ENCODE measurements at regions not wholly inside any gene's neighbourhood (a gene's known extent, or its start where the extent isn't known, plus 50 kb on each side); places are given as distances from the start of the nearest gene placed in this dataset.
A peak's percentile ranks its signal among the peaks of the same experiment; 100 is the strongest.

DNA sequence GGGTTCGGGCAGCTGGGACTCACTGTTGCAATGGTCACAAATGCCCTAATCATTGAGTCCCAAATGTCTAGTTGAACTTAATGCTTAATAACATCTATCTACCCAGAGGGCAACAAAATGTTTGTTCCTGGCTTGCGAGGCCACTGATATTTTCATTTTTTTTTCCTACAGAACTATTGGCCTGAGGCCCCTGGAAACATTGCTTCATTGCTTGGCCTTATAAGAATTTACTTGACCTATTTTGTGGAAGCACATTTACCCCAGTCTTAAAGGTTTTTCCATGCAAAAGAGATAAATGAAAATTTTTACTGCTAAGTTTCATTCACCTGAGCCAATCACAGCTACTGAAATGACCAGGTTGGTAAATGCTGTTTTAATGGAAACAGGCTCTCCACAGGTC lies 133.1 kb upstream of the RIPOR2 start:
- DNase-seq: no peak

DNA sequence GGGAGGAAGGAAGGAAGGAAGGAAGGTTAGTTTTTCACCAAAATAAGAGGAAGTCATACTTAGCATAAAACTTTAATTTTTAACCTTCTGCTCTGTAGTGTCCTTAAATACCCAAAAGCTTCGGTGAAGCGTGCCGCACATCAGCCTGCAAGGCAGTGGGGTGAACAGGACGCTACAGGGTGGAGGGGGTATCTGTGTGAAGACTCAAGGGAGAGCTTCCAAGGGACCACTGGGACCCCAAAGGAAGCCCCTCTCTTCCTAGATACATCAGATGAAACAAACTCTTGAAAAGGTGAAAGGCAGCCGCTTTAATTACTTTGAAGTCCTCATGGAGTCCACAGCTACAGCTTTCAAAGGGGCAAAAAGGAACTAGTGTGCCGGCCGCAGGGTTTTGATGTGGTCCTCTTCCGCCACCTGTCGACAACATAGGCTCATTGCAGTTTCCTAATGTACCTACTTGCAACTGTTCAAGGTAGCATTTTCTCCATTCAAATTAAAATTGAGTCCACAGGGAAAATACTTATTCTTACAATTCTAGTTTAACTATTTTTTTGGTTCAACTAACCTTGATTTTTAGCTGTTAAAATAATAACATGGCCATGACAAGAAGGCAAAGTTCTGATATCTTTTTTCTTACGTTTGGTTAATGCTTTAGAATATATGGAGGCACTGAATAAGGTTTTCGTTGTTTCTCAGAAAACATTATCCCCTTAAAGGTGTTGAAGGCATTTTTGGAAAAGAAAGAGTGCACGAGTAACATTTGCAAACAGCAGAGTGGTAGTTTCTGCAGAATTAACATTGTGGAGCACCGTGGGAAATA lies 135.0 kb upstream of the RIPOR2 start:
- DNase-seq: peak; percentile 78

- no peak for DNase-seq
Measured at GRCh38 chr6:25078141-25078540, 142.4 kb upstream of the RIPOR2 start.

- no peak for DNase-seq
Measured at GRCh38 chr6:25083784-25084507, 148.2 kb upstream of the RIPOR2 start.

DNA sequence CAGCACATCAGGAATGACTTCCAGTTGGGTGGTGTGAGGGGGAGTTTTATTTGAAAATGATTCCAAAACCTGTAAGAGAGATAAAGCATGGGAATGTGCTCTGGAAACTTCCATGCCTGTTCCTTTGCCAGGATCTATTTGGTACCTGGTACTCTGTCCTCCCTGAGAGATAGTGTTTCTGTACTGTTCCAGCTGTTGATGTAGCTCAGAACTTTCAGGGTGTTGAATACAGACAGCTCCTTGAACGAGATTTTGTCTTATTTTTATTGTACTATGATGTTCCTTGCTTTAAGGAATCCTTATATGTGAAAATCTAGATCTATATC lies 148.7 kb upstream of the RIPOR2 start:
- no peak for DNase-seq

DNA sequence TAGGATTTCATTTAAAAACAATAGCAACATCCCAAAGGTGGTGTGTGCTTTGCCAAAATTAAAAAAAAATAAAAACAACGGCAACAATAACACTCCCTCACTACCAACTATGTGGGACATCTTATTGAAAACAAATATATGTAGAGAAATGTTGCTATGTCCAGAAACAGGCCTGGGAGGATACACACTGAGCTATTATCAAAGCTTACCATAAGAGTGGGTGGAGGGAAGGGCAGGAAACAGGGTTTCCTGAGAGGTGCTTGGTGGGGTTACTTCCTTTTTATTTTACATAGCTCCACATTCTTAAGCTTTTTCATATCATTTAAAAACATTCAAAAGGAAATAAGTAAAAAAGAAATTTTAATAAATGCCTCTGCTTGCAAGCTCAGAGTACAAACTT lies 150.0 kb upstream of the RIPOR2 start:
- peak; percentile 8 for DNase-seq

GRCh38 chr6:25086500-25087091 lies 150.8 kb upstream of the RIPOR2 start:
- no peak for DNase-seq

DNA sequence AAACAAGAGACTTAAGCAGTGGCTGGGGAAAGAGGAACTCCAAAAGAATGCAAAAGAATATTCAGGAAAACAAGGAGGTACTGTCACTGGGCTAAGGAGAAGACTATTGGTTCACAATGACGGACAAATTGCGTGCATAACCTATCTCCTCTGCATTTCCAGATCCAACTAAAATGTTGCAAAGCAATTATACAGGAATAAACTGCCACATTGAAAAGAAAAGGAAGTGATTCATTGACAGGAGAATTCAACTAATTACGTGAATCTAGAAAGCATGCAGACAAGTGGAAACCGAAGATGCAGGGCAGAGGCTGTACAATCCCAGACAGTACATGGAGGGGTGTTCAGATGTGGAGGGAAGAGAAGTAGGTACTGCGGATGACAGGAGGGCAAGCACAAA lies 152.8 kb upstream of the RIPOR2 start:
- no peak for DNase-seq

- DNase-seq: no peak
Measured at GRCh38 chr6:25089442-25089841, 153.7 kb upstream of the RIPOR2 start.

DNA sequence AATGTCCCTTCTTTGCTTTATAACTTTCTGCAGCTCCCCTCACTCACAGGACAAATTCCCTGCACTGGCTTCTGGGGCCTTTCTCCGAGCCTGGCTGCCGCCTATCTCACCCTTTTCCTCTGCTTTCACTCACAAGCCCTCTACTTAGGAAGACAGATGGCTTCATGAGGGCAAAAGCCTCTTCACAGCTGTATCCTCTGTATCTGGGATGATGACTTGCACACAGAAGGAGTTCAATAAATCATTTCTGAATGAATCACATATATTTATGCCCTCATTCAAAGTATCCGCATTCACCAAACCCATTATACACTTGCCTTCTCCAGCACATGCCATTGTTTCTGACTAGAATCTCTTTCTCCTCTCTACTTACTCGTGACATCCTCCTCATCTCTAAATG lies 159.0 kb upstream of the RIPOR2 start:
- DNase-seq: no peak

GRCh38 chr6:25100288-25100687 lies 164.5 kb upstream of the RIPOR2 start:
- no peak for DNase-seq

DNA sequence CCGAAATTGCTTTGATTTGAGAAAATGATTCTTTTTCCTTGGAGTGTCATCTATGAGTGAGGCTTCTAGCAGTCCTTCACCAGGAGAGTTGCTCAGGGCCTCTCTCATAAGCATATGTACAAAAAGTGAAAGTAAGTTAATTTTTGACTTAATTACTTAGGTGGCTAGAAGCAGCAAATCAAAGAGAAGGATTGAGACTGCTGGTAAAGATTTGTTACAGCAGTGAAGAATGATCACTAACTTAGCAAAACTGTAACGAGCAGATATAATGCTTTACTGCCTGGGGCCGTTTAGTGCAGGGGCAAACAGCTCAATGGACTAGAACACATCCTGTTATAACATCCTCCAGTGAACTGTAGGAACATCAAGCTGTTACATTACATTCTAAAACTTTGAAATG lies 167.8 kb upstream of the RIPOR2 start:
- DNase-seq: no peak

DNA sequence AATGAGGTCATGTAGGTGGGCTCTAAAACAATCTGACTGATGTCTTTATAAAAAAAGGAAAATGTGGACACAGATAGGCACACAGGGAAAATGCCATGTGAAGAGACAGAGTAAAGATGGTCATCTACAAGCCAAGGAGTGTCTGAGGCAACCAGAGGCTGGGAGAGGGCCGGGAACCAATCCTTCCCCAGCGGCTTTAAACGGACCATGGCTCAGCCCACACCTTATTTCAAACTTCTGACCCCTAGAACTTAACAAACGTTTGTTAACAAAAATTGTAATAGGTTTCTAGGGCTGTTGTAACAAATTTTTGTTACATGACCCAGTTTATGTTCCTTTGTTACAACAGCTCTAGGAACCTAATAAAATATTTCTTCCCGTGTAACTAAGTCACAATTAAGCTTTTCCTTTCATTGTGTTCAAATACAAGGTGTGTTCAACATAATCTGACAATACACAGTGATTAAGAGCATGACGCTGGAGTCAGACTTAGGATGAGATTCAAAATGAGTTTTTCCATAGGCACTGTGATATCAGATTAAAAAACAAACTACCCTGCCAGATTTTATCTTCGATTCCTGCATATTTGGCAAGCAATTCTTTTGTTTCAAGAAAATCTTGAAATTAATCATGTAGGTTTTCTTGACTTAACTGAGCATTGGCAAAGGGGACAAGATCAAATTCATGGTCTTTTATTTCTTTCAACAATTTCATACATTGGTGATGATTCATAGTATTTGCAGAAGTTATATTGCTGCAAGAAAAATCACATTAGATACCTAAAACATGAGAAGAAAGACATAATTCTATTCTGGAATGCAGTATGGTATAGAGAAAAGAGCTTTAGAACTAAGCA lies 169.5 kb upstream of the RIPOR2 start:
- no peak for DNase-seq

DNA sequence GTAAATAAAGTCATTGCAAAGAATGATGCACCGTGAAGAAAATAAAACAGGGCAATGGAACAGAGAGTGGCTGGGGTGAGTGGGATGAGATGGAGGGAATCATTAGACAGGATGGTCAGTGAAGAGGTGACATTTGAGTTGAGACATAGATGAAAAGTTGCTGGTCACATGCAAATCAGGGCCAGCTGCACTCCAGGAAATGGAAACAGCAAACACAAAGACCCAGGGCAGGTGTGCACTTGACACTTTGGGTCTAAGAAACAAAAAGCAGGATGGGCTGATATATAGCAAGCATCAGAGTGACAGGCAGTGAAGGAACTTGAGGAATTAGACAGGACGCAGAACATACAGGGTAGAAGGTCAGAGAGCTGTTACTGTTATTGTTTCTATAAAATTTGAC lies 171.5 kb upstream of the RIPOR2 start:
- no peak for DNase-seq

- no peak for DNase-seq
Measured at GRCh38 chr6:25111782-25112181, 167.4 kb upstream of the CARMIL1 start.

DNA sequence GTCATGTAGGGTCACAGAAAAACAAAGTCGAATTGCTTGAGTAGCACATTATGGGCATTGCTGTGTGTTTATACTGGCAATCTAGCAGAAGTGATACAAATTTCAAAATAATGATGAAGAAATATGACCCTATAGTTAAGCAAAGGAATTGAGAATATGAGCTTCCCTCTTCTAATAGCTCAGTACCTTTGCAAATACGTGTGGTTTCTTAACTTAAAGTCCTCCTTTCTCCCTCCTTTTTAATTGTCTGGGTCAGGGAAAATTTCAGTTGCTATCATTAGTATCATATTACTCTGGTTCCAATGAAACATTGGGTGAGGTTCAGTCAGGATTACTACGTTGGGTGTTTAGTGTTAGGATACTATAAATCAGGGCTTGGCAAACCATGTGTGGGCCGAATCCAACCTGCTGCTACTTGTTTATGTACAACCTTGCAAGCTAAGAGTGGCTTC lies 166.8 kb upstream of the CARMIL1 start:
- DNase-seq: no peak

- DNase-seq: no peak
Measured at GRCh38 chr6:25113436-25113835, 165.7 kb upstream of the CARMIL1 start.

- DNase-seq: no peak
Measured at GRCh38 chr6:25118038-25118437, 161.1 kb upstream of the CARMIL1 start.

DNA sequence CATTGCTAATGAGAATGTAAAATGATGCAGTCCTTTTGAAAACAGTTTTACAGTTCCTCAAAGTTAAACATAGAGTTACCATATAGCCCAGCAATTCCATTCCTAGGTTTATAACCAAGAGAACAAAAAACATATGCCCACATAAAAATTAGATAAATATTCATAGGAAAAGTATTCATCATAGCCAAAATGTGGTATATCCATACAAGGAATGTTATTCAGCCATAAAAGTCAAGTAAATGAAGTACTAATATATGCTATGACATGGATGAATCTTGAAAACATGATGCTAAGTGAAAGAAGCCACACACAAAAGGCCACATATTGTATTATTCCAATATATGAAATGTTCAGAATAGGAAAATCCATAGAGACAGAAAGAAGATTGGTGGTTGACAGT lies 158.0 kb upstream of the CARMIL1 start:
- DNase-seq: no peak

DNA sequence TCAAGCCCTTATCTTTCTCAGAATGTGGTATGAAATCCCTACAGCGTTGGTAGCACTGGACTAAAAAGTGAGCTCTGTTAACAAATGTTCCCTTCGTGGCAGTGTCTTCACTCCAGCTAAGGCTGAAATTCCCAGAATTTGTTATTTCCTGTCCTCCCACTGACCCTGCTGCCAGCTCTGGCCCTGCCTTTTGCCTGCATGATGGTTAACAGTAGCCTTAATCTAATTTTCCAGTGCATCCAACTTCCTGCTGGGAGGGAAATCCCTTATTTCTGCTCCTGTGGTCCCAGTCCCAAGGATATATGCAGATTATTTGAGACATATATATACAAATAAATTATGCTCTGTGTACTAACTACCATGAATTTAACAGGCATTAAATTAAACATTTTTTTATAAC lies 157.2 kb upstream of the CARMIL1 start:
- no peak for DNase-seq

DNA sequence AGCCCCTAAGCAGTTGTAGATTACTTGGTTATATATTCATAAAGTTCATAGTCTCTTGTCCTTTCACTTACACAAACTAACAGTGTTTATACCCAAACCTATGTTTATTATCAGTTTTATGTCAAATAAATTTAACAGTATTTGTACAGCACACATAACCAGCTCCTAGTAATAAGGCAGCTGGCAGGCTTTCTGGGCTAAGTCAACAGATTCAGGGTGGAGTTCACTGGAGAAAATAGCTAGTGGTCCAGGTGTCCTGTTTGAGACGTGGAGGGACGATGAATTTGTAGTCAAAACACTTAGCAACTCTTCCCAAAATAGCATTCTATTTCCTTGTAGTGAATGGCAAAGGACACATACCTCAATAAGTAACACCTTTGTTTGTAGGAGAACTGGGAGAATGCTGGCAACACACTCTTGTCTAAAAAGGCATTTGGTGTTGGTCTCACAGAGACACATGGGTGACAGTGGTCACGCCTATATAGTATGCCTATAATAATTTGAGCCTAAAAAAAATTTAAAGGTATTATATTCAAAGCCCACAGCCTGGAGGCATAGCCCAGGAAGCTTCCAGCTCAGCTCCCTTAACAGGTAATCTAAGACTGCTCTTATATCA lies 156.4 kb upstream of the CARMIL1 start:
- DNase-seq: no peak

DNA sequence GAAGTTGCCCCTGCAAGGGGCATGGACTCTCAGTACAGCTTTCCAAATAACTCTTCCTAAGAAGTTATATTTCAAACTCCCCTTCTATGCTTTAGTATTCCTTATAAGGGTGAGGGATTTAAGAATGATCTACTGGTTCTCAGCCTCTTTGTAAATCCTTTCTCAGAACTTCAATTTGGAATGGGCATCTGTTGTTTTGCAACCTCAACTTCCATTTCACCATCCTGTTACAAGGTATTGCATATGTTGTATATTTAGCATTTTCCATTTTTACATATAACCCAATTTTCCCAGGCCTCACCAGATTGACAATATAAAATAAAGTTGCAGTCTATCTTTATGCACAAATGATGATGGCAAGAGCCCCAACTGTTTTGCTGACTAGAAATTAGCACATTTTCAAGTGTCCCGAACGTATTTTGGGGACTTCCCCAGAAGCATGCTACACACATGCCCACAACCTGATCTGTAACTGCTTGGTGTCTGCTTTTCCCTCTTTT lies 154.9 kb upstream of the CARMIL1 start:
- no peak for DNase-seq
